HUES6 (cell line): ENCODE measurements at regions not wholly inside any gene's neighbourhood (a gene's known extent, or its start where the extent isn't known, plus 50 kb on each side); places are given as distances from the start of the nearest gene placed in this dataset.
"Not testable (repeated sequence)": the region's sequence is repeated elsewhere in the genome, so short reads cannot be mapped to it uniquely, and the experiment has no call there.

Source experiments
- H3K27ac ChIP-seq: 2 replicates; pipeline ENCODE4 v1.7.0; 2013; ENCODE audit warnings: low read depth, mild to moderate bottlenecking, low read length, inconsistent platforms
- H3K27me3 ChIP-seq: 2 replicates; pipeline ENCODE4 v1.6.1; 2013; ENCODE audit warnings: low read length; ENCODE audit not compliant: control insufficient read depth, insufficient read depth
- H3K36me3 ChIP-seq: 2 replicates; pipeline ENCODE4 v1.6.1; 2013; ENCODE audit warnings: low read length; ENCODE audit not compliant: control insufficient read depth, insufficient read depth
- H3K4me1 ChIP-seq: 2 replicates; pipeline ENCODE4 v1.6.1; 2013; ENCODE audit warnings: low read length; ENCODE audit not compliant: control insufficient read depth, insufficient read depth
- H3K4me3 ChIP-seq: 2 replicates; pipeline ENCODE4 v1.5.1; 2013; ENCODE audit warnings: low read depth, low read length
- H3K9ac ChIP-seq: one replicate; pipeline ENCODE4 v1.6.1; 2013; ENCODE audit warnings: mild to moderate bottlenecking, low read length
- H3K9me3 ChIP-seq: 2 replicates; pipeline ENCODE4 v1.6.1; 2013; ENCODE audit warnings: low read depth, low read length; ENCODE audit not compliant: control insufficient read depth, insufficient read depth

GRCh38 chr2:31783446-31784091, 202.8 kb upstream of the SRD5A2 start:
- peaks cover 15% of the 10 kb centered on the region for H3K9me3 ChIP-seq

GRCh38 chr2:31778153-31778552, 197.4 kb upstream of the SRD5A2 start:
- Histone ChIP-seq H3K27me3 (no peaks in the 10 kb centered on the region), H3K27ac (no peak overlapping the region), H3K9ac (no peak overlapping the region), H3K4me1 (no peaks in the 10 kb centered on the region), H3K4me3 (no peak overlapping the region), H3K36me3 (no peaks in the 10 kb centered on the region), H3K9me3 (peaks cover 6% of the 10 kb centered on the region)

More at GRCh38 chr2:31783446-31784091, 202.8 kb upstream of the SRD5A2 start:
- H3K4me3 ChIP-seq, H3K9ac ChIP-seq, H3K27me3 ChIP-seq, H3K4me1 ChIP-seq, H3K27ac ChIP-seq, H3K36me3 ChIP-seq: not testable (repeated sequence)

GRCh38 chr2:31770741-31771140, 190.0 kb upstream of the SRD5A2 start:
- H3K27ac ChIP-seq: no peak overlapping the region
- no peaks in the 10 kb centered on the region for H3K27me3 ChIP-seq
- no peaks in the 10 kb centered on the region for H3K9me3 ChIP-seq

GRCh38 chr2:31765078-31765945, 184.6 kb upstream of the SRD5A2 start:
- Histone ChIP-seq H3K4me3 (no peak overlapping the region), H3K27ac (no peak overlapping the region), H3K27me3 (no peaks in the 10 kb centered on the region), H3K9ac (no peak overlapping the region), H3K4me1 (no peaks in the 10 kb centered on the region), H3K36me3 (no peaks in the 10 kb centered on the region), H3K9me3 (no peaks in the 10 kb centered on the region)

More at GRCh38 chr2:31770741-31771140, 190.0 kb upstream of the SRD5A2 start:
- Histone ChIP-seq H3K9ac (no peak overlapping the region), H3K36me3 (no peaks in the 10 kb centered on the region), H3K4me3 (no peak overlapping the region), H3K4me1 (no peaks in the 10 kb centered on the region)

GRCh38 chr2:31764169-31764568, 183.4 kb upstream of the SRD5A2 start:
- Histone ChIP-seq H3K4me1 (no peaks in the 10 kb centered on the region), H3K27me3 (no peaks in the 10 kb centered on the region), H3K9ac (no peak overlapping the region), H3K36me3 (no peaks in the 10 kb centered on the region), H3K9me3 (no peaks in the 10 kb centered on the region), H3K27ac (no peak overlapping the region), H3K4me3 (no peak overlapping the region)

- no peak overlapping the region for H3K4me3 ChIP-seq
- H3K36me3 ChIP-seq: no peaks in the 10 kb centered on the region
- no peaks in the 10 kb centered on the region for H3K4me1 ChIP-seq
- H3K27ac ChIP-seq: no peak overlapping the region
- H3K9me3 ChIP-seq: no peaks in the 10 kb centered on the region
- H3K9ac ChIP-seq: no peak overlapping the region
- H3K27me3 ChIP-seq: no peaks in the 10 kb centered on the region
Measured at GRCh38 chr2:31762085-31762484, 181.3 kb upstream of the SRD5A2 start.

GRCh38 chr2:31757351-31757750, 176.6 kb upstream of the SRD5A2 start:
- H3K4me3 ChIP-seq, H3K9me3 ChIP-seq, H3K27ac ChIP-seq, H3K4me1 ChIP-seq, H3K27me3 ChIP-seq, H3K9ac ChIP-seq, H3K36me3 ChIP-seq: not testable (repeated sequence)

- H3K27me3 ChIP-seq, H3K9ac ChIP-seq, H3K36me3 ChIP-seq, H3K27ac ChIP-seq, H3K4me3 ChIP-seq, H3K4me1 ChIP-seq: not testable (repeated sequence)
- H3K9me3 ChIP-seq: peaks cover 15% of the 10 kb centered on the region
Measured at GRCh38 chr2:31748746-31749145, 168.0 kb upstream of the SRD5A2 start.

- peaks cover 15% of the 10 kb centered on the region for H3K9me3 ChIP-seq
- H3K4me3 ChIP-seq: no peak overlapping the region
- no peaks in the 10 kb centered on the region for H3K36me3 ChIP-seq
- no peaks in the 10 kb centered on the region for H3K4me1 ChIP-seq
- H3K27ac ChIP-seq: no peak overlapping the region
- no peaks in the 10 kb centered on the region for H3K27me3 ChIP-seq
- no peak overlapping the region for H3K9ac ChIP-seq
Measured at GRCh38 chr2:31748041-31748440, 167.3 kb upstream of the SRD5A2 start.

GRCh38 chr2:31739161-31739560, 158.4 kb upstream of the SRD5A2 start:
- Histone ChIP-seq H3K36me3 (no peaks in the 10 kb centered on the region), H3K4me1 (no peaks in the 10 kb centered on the region), H3K27me3 (no peaks in the 10 kb centered on the region), H3K9me3 (no peaks in the 10 kb centered on the region; the same call in 1 of the 2 replicates), H3K9ac (no peak overlapping the region), H3K4me3 (no peak overlapping the region), H3K27ac (no peak overlapping the region)

GRCh38 chr2:31736695-31737454, 156.1 kb upstream of the SRD5A2 start:
- no peaks in the 10 kb centered on the region for H3K9me3 ChIP-seq
- no peaks in the 10 kb centered on the region for H3K4me1 ChIP-seq
- H3K36me3 ChIP-seq: no peaks in the 10 kb centered on the region
- H3K27ac ChIP-seq: no peak overlapping the region
- H3K9ac ChIP-seq: no peak overlapping the region
- H3K4me3 ChIP-seq: no peak overlapping the region
- H3K27me3 ChIP-seq: no peaks in the 10 kb centered on the region
